GM23248 (cell line): ENCODE measurements at regions not wholly inside any gene's neighbourhood (a gene's known extent, or its start where the extent isn't known, plus 50 kb on each side); places are given as distances from the start of the nearest gene placed in this dataset.
"Not testable (repeated sequence)": the region's sequence is repeated elsewhere in the genome, so short reads cannot be mapped to it uniquely, and the experiment has no call there.

Source experiments
- DNase-seq: peaks from one replicate; pipeline ENCODE4 v3.0.0-alpha.2; 2015
- H2AFZ ChIP-seq: fragments of 200-600 bp; sonication (generic); 2 replicates; pipeline ENCODE4 v1.6.1; 2016; ENCODE audit warnings: antibody characterized with exemption
- H3F3A ChIP-seq: fragments of 200-600 bp; sonication (generic); 2 replicates; pipeline ENCODE4 v1.6.1; 2016; ENCODE audit warnings: mild to moderate bottlenecking, antibody characterized with exemption, mixed run types; ENCODE audit not compliant: insufficient read depth
- H3K27ac ChIP-seq: fragments of 200-600 bp; sonication (generic); 2 replicates; pipeline ENCODE4 v1.5.1; 2016; ENCODE audit warnings: mild to moderate bottlenecking
- H3K27me3 ChIP-seq: fragments of 200-600 bp; sonication (generic); replicated peaks from 2 replicates; pipeline ENCODE4 v1.6.1; 2016; ENCODE audit warnings: mild to moderate bottlenecking; ENCODE audit not compliant: insufficient read depth
- H3K36me3 ChIP-seq: fragments of 200-600 bp; sonication (generic); 2 replicates; pipeline ENCODE4 v1.6.1; 2016; ENCODE audit warnings: low read depth, mild to moderate bottlenecking
- H3K4me1 ChIP-seq: fragments of 200-600 bp; sonication (generic); 2 replicates; pipeline ENCODE4 v1.6.1; 2016; ENCODE audit warnings: mild to moderate bottlenecking; ENCODE audit not compliant: insufficient read depth
- H3K4me2 ChIP-seq: fragments of 200-600 bp; sonication (generic); one replicate; pipeline ENCODE4 v1.6.1; 2016; ENCODE audit warnings: mild to moderate bottlenecking; ENCODE audit not compliant: unreplicated experiment
- H3K4me3 ChIP-seq: fragments of 200-600 bp; sonication (generic); 2 replicates; pipeline ENCODE4 v1.5.1; 2016; ENCODE audit warnings: mild to moderate bottlenecking
- H3K79me2 ChIP-seq: fragments of 200-600 bp; sonication (generic); 2 replicates; pipeline ENCODE4 v1.6.1; 2016; ENCODE audit warnings: mild to moderate bottlenecking; ENCODE audit not compliant: insufficient read depth
- H3K9ac ChIP-seq: fragments of 200-600 bp; sonication (generic); 2 replicates; pipeline ENCODE4 v1.6.1; 2016; ENCODE audit warnings: mild to moderate bottlenecking
- H3K9me2 ChIP-seq: fragments of 200-600 bp; sonication (generic); 2 replicates; pipeline ENCODE4 v1.6.1; 2016; ENCODE audit warnings: mixed run types, mild to moderate bottlenecking, moderate library complexity; ENCODE audit not compliant: insufficient read depth
- H3K9me3 ChIP-seq: fragments of 200-600 bp; sonication (generic); one replicate; pipeline ENCODE4 v1.6.1; 2017; ENCODE audit warnings: low read depth
- H4K20me1 ChIP-seq: fragments of 200-600 bp; sonication (generic); 2 replicates; pipeline ENCODE4 v1.6.0; 2016; ENCODE audit not compliant: insufficient read depth
- EZH2 ChIP-seq: fragments of 200-600 bp; sonication (generic); IDR thresholded peaks from 2 replicates; pipeline ENCODE4 v1.6.1; 2018; ENCODE audit warnings: antibody characterized with exemption, mild to moderate bottlenecking; ENCODE audit not compliant: insufficient read depth, poor library complexity, severe bottlenecking
- EZH2phosphoT487 ChIP-seq: fragments of 200-600 bp; sonication (generic); IDR thresholded peaks from 2 replicates; pipeline ENCODE4 v1.6.1; 2018; ENCODE audit warnings: antibody characterized with exemption, moderate library complexity, mild to moderate bottlenecking, low read depth; ENCODE audit not compliant: insufficient read depth
- WGBS, 2 experiments: methylation state at CpG; one replicate each; pipeline ENCODE4 v1.1.6; 2015 to 2017; ENCODE audit warnings: low lambda C conversion rate in 2 of 2, low coverage in 1 of 2; ENCODE audit errors: missing lambda C conversion rate in 2 of 2; 5-methylcytosine and 5-hydroxymethylcytosine counted together
- in situ Hi-C: fragments of 300-500 bp; cut with MboI; formaldehyde crosslinking; loops from 2 replicates; pipeline ENCODE4 v1.15.0; 2020

GRCh38 chr2:133675-134593 is 87.6 kb upstream of the FAM110C start:
- Histone ChIP-seq H4K20me1 (no peaks in the 10 kb centered on the region), H3K4me3 (no peak overlapping the region), H3K79me2 (no peaks in the 10 kb centered on the region), H3F3A (no peaks in the 10 kb centered on the region), H2AFZ (no peak overlapping the region), H3K27ac (no peak overlapping the region), H3K4me1 (no peaks in the 10 kb centered on the region), H3K4me2 (no peak overlapping the region), H3K9ac (no peak overlapping the region), H3K9me3 (no peaks in the 10 kb centered on the region), H3K9me2 (no peaks in the 10 kb centered on the region), H3K36me3 (no peaks in the 10 kb centered on the region), H3K27me3 (no peaks in the 10 kb centered on the region)
- no peak for TF ChIP-seq EZH2
- TF ChIP-seq EZH2phosphoT487 = no peak
- no peak for DNase-seq
- WGBS, 2 experiments = 18 to 21% methylated on average over 7 of the region's 7 CpGs
- in situ Hi-C loops = no loop called here

- H4K20me1 ChIP-seq, H3K9ac ChIP-seq, H3K4me2 ChIP-seq, H3K9me2 ChIP-seq, H3K9me3 ChIP-seq, H3K27ac ChIP-seq, H3K27me3 ChIP-seq, H3F3A ChIP-seq, H3K4me1 ChIP-seq, H3K4me3 ChIP-seq, H2AFZ ChIP-seq, H3K79me2 ChIP-seq, H3K36me3 ChIP-seq, DNase-seq, in situ Hi-C loops: not testable (repeated sequence)
- 81% methylated on average over 20 of the region's 31 CpGs; no CpG with 5 or more reads in 1 of the 2 experiments for WGBS, 2 experiments
Measured at GRCh38 chr2:126769-127168, 80.5 kb upstream of the FAM110C start.

GRCh38 chr2:124241-124880 is 78.1 kb upstream of the FAM110C start:
- no peak for TF ChIP-seq EZH2phosphoT487
- no peak for TF ChIP-seq EZH2
- 10 to 13% methylated on average over 3 of the region's 3 CpGs for WGBS, 2 experiments
- no peak overlapping the region for H3K4me2 ChIP-seq

GRCh38 chr2:116953-117352 is 70.6 kb upstream of the FAM110C start:
- H2AFZ ChIP-seq = no peak overlapping the region
- DNase-seq = no peak
- no peak for TF ChIP-seq EZH2
- no peak for TF ChIP-seq EZH2phosphoT487
- no peaks in the 10 kb centered on the region for H3K9me3 ChIP-seq
- no peaks in the 10 kb centered on the region for H3F3A ChIP-seq
- no peak overlapping the region for H3K27ac ChIP-seq
- H3K36me3 ChIP-seq = no peaks in the 10 kb centered on the region
- H3K4me2 ChIP-seq = no peak overlapping the region
- no peaks in the 10 kb centered on the region for H3K27me3 ChIP-seq
- no peak overlapping the region for H3K9ac ChIP-seq
- in situ Hi-C loops = no loop called here
- WGBS, 2 experiments = 26 to 33% methylated on average over 2 of the region's 2 CpGs
- H3K4me1 ChIP-seq = no peaks in the 10 kb centered on the region
- H3K9me2 ChIP-seq = no peaks in the 10 kb centered on the region
- no peaks in the 10 kb centered on the region for H3K79me2 ChIP-seq
- no peak overlapping the region for H3K4me3 ChIP-seq
- no peaks in the 10 kb centered on the region for H4K20me1 ChIP-seq

More at GRCh38 chr2:124241-124880, 78.1 kb upstream of the FAM110C start:
- H3K4me3 ChIP-seq = no peak overlapping the region
- peak; percentile 8 for DNase-seq
- no peaks in the 10 kb centered on the region for H3K27me3 ChIP-seq
- H3K27ac ChIP-seq = no peak overlapping the region
- no peaks in the 10 kb centered on the region for H3K9me3 ChIP-seq
- in situ Hi-C loops = no loop called here
- H3F3A ChIP-seq = no peaks in the 10 kb centered on the region
- H2AFZ ChIP-seq = no peak overlapping the region
- no peaks in the 10 kb centered on the region for H3K4me1 ChIP-seq
- no peaks in the 10 kb centered on the region for H3K79me2 ChIP-seq
- H3K36me3 ChIP-seq = no peaks in the 10 kb centered on the region
- no peak overlapping the region for H3K9ac ChIP-seq
- H3K9me2 ChIP-seq = no peaks in the 10 kb centered on the region
- no peaks in the 10 kb centered on the region for H4K20me1 ChIP-seq
